Heart left ventricle (tissue), 16 donors: ENCODE measurements at regions not wholly inside any gene's neighbourhood (a gene's known extent, or its start where the extent isn't known, plus 50 kb on each side); places are given as distances from the start of the nearest gene placed in this dataset.

Source experiments
- ATAC-seq, 4 donors: fragments of 200-7000 bp; cut with Tn5 transposase; one replicate each; pipeline ENCODE4 v1.9.1; 2020 to 2022; ENCODE audit warnings: moderate library complexity in 4 of 4, mild to moderate bottlenecking in 3 of 4, moderate number of reproducible peaks in 1 of 4
- DNase-seq, 5 donors: peaks; one replicate each; pipeline ENCODE4 v3.0.0-alpha.2; 2020
- H3K27ac ChIP-seq, 12 donors: fragments of 200-600 bp; sonication (generic) in 4 of 12; one replicate each; pipeline versions ENCODE4 v1.5.0 to v1.8.0; 2016 to 2022; ENCODE audit warnings: mild to moderate bottlenecking in 2 of 12
- H3K27me3 ChIP-seq, 9 donors: fragments of 200-600 bp; sonication (generic) in 2 of 9; one replicate each; pipeline versions ENCODE4 v1.5.1 to v1.8.0; 2016 to 2022; ENCODE audit warnings: mild to moderate bottlenecking in 3 of 9
- H3K36me3 ChIP-seq, 9 donors: fragments of 200-600 bp; sonication (generic) in 2 of 9; one replicate each; pipeline versions ENCODE4 v1.5.0 to v1.8.0; 2018 to 2022; ENCODE audit warnings: mild to moderate bottlenecking in 2 of 9
- H3K4me1 ChIP-seq, 12 donors: fragments of 200-600 bp; sonication (generic) in 4 of 12; one replicate each; pipeline versions ENCODE4 v1.5.0 to v1.8.0; 2016 to 2022; ENCODE audit warnings: mild to moderate bottlenecking in 3 of 12
- H3K4me3 ChIP-seq, 12 donors: fragments of 200-600 bp; sonication (generic) in 4 of 12; one replicate each; pipeline versions ENCODE4 v1.5.0 to v1.8.0; 2017 to 2022; ENCODE audit warnings: mild to moderate bottlenecking in 9 of 12, moderate library complexity in 4 of 12
- H3K9me3 ChIP-seq, 12 donors: fragments of 200-600 bp; sonication (generic) in 4 of 12; one replicate each; pipeline versions ENCODE4 v1.5.0 to v1.8.0; 2016 to 2022; ENCODE audit warnings: mild to moderate bottlenecking in 1 of 12
- POLR2A ChIP-seq, 2 donors: fragments of 450-650 bp; IDR thresholded peaks; one replicate each; pipeline ENCODE4 v1.6.1; 2017; ENCODE audit warnings: antibody characterized with exemption in 2 of 2, mild to moderate bottlenecking in 2 of 2, moderate library complexity in 2 of 2
- WGBS, 4 donors: extraction: QIAGEN DNeasy Blood & Tissue Kit in 2 of 4; methylation state at CpG; one replicate each; pipeline versions ENCODE4 v1.1.5 to v1.1.7; 2013 to 2018; 5-methylcytosine and 5-hydroxymethylcytosine counted together
- intact Hi-C, 10 donors: fragments of 100-400 bp; cut with DNase I; formaldehyde crosslinking; loops; one replicate each; pipeline versions ENCODE4 v1.11.1 to v1.14.2; 2022
- TF ChIP-seq, protein P1 (sequence below), 12 donors: fragments of 200-600 bp; sonication (generic) in 4 of 12; IDR thresholded peaks; one replicate each; pipeline versions ENCODE4 v1.5.0 to v1.8.0; 2018 to 2022; ENCODE audit warnings: antibody characterized with exemption in 12 of 12, mild to moderate bottlenecking in 5 of 12
- donor health status: ischemic (EF 13 %, LVEDD 7.1; RV severe dilation, severe dysfunction).
- donor health status: healthy with polysubstance abuse.
- donor health status: DM: no; HTN: yes; CAD: no.
- donor health status: DM: no; HTN: no; CAD: no.
- donor health status: ischemic (EF 25% LVEDD 6.9; RV normal size, moderate dysfunction).
- donor health status: ischemic (EF 25% LVEDD 5.7; RV mildly dilated, moderate dysfunction).
- donor health status: healthy.
- donor health status: DM: yes; HTN: yes; CAD: no.
- donor health status: ischemic (EF 35%, LVEDD 5.7; RV mildly dilated, moderate dysfunction).
- donor health status: nonischemic (EF 11% LVEDD 7.7; RV severe dilation, severe dysfunction).
- donor health status: DM: yes; HTN: yes; CAD: no.
- donor health status: PGD.
- donor health status: ischemic (EF 29% LVEDD 5.4; RV normal size, mild dysfunction).
- donor health status: nonischemic (EF 23%, LVEDD 6.1; RV moderate dilation, normal function).

DNA sequence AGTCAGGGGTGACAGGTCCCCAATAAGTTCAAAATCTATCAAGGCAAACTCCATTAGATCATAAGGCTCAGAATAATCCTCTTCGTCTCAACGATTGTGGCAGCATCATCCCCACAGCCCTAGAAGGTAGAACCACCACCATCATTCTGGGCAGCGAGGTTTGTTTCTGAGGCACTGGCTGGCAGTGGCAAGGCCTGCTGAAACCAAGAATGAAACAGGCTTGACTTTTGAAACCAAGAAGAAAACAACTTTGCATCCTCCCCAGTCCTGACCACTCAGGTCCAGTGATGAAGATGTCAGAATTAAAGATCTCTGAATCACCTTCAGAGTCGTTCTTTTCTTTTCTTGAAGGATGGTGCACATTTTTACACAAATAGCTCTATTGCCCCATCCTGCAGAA is 152.6 kb upstream of the SYT1 start:
- no peak for ATAC-seq
- H3K36me3 ChIP-seq = no peaks in the 10 kb centered on the region
- 88 to 93% (median 90%) methylated on average over 4 of the region's 4 CpGs for WGBS, 4 donors

DNA sequence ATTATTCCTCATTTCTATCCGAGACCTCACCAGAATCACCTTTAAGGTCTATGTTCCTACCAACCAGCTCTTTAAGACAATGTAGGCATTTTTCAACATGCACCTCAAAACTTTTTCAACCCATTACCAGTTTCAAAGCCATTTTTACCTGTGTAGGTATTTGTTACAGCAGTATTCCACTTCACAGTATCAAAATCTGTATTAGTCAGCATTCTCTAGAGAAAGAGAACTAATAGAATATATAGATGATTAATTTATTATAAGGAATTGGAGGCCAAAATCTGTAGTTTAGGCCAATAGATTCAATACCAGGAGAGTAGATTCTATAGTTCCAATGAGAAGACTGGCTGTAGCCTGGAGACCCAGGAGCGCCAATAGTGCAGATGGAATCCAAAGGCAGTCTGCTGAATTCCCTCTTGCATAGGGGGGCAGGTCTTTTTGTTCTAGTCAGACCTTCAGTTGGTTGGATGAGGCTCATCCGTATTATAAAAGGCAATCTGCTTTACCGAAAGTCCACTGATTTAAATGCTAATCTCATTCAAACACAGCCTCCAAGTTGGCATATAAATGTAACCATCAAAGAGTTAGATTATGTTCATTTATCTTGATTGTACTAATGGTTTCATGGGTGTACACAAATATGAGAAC is 151.6 kb upstream of the SYT1 start:
- no peaks in the 10 kb centered on the region for H3K36me3 ChIP-seq
- WGBS, 4 donors = 83 to 89% (median 88%) methylated on average over 4 of the region's 4 CpGs
- H3K27ac ChIP-seq = no peak overlapping the region
- no peak for DNase-seq
- TF ChIP-seq, protein P1, sequence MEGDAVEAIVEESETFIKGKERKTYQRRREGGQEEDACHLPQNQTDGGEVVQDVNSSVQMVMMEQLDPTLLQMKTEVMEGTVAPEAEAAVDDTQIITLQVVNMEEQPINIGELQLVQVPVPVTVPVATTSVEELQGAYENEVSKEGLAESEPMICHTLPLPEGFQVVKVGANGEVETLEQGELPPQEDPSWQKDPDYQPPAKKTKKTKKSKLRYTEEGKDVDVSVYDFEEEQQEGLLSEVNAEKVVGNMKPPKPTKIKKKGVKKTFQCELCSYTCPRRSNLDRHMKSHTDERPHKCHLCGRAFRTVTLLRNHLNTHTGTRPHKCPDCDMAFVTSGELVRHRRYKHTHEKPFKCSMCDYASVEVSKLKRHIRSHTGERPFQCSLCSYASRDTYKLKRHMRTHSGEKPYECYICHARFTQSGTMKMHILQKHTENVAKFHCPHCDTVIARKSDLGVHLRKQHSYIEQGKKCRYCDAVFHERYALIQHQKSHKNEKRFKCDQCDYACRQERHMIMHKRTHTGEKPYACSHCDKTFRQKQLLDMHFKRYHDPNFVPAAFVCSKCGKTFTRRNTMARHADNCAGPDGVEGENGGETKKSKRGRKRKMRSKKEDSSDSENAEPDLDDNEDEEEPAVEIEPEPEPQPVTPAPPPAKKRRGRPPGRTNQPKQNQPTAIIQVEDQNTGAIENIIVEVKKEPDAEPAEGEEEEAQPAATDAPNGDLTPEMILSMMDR (IDR thresholded peaks at IDR 0.05) = no peak
- no peak for TF ChIP-seq POLR2A (IDR thresholded peaks at IDR 0.05)
- H3K27me3 ChIP-seq = no peaks in the 10 kb centered on the region
- H3K4me3 ChIP-seq = no peak overlapping the region
- no peaks in the 10 kb centered on the region for H3K9me3 ChIP-seq
- intact Hi-C loops = no loop called here
- H3K4me1 ChIP-seq = no peaks in the 10 kb centered on the region
- no peak for ATAC-seq

More for the DNA sequence above, 152.6 kb upstream of the SYT1 start:
- Histone ChIP-seq H3K4me1 (no peaks in the 10 kb centered on the region), H3K27ac (no peak overlapping the region), H3K4me3 (no peak overlapping the region), H3K9me3 (no peaks in the 10 kb centered on the region), H3K27me3 (no peaks in the 10 kb centered on the region)
- intact Hi-C loops = no loop called here
- DNase-seq = no peak
- no peak for TF ChIP-seq POLR2A (IDR thresholded peaks at IDR 0.05)
- TF ChIP-seq, protein P1 (IDR thresholded peaks at IDR 0.05) = no peak

DNA sequence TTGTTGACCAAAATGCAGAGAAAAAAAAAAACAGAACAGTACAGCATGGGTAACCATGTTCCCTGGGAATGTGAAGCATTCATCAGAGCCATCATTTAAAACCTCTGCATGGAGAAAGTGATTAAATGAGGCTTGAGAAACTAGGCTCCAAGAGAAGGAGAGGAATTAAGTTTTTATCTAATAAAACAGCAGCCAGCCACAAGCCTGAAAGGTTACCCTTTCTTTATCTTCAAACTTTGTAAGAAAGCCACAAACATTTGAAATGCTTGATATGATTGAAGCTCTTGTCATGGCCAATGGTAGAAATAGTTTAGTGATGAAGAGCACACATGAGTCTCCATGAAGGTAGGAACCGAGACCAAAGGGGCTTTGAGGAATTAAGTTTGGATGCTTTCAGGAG is 144.9 kb upstream of the SYT1 start:
- TF ChIP-seq, protein P1 (IDR thresholded peaks at IDR 0.05) = no peak
- no peak for TF ChIP-seq POLR2A (IDR thresholded peaks at IDR 0.05)
- WGBS, 4 donors = 77 to 96% (median 81%) methylated on average over 1 of the region's 1 CpG

DNA sequence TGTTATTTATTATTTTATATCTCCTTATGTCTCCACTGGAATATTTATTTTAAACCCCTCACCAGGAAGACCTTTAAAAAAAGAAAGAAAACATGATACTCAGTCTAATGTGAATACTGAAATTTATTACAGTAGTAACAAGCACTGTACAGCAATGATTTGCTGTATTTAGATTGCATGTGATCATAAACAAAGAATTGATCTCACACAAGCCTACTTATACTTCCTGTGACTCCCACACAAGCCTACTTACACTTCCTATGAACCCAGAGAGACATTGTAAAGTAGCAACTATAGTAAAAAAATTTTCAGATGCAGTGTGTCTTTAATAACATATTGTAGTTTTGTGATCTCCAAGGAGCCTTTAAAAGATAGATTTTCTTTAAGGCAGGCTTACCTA is 142.7 kb upstream of the SYT1 start:
- no peak for TF ChIP-seq POLR2A (IDR thresholded peaks at IDR 0.05)
- TF ChIP-seq, protein P1 (IDR thresholded peaks at IDR 0.05) = no peak
- no peak for DNase-seq
- intact Hi-C loops = no loop called here

More for the DNA sequence above, 144.9 kb upstream of the SYT1 start:
- H3K27me3 ChIP-seq = no peaks in the 10 kb centered on the region
- H3K36me3 ChIP-seq = no peaks in the 10 kb centered on the region
- H3K9me3 ChIP-seq = no peaks in the 10 kb centered on the region
- H3K4me1 ChIP-seq = no peaks in the 10 kb centered on the region
- no peak overlapping the region for H3K27ac ChIP-seq
- ATAC-seq (no peak), DNase-seq (no peak)
- H3K4me3 ChIP-seq = no peak overlapping the region
- intact Hi-C loops = no loop called here

More for the DNA sequence above, 142.7 kb upstream of the SYT1 start:
- Histone ChIP-seq H3K4me3 (no peak overlapping the region), H3K9me3 (no peaks in the 10 kb centered on the region), H3K27me3 (no peaks in the 10 kb centered on the region), H3K27ac (no peak overlapping the region), H3K4me1 (no peaks in the 10 kb centered on the region), H3K36me3 (no peaks in the 10 kb centered on the region)
- ATAC-seq = no peak
